PC-3 (cell line): ENCODE measurements at regions not wholly inside any gene's neighbourhood (a gene's known extent, or its start where the extent isn't known, plus 50 kb on each side); places are given as distances from the start of the nearest gene placed in this dataset.
A peak's percentile ranks its signal among the peaks of the same experiment; 100 is the strongest.

ENCODE experiments used
- ATAC-seq: fragments of 200-7000 bp; cut with Tn5 transposase; 2 replicates; pipeline ENCODE4 v1.9.1; 2020; ENCODE audit warnings: mild to moderate bottlenecking, moderate library complexity
- BruUV-seq: library from RNA; stranded (reverse); fragments of 400-500 nt; replicated peaks from 2 replicates; lab custom pipeline; 2021; lab: Mats Ljungman, UMichigan
- CTCF ChIA-PET: fragments of 300-600 bp; sonication (Branson Sonifier 250); formaldehyde crosslinking; loops from one replicate; lab custom pipeline; 2022; ENCODE audit warnings: antibody characterized with exemption; lab: Charles Lee
- POLR2A ChIA-PET: fragments of 300-600 bp; sonication (Branson Sonifier 250); formaldehyde crosslinking; loops from one replicate; lab custom pipeline; 2022; ENCODE audit warnings: antibody characterized with exemption; ENCODE audit not compliant: unreplicated experiment; lab: Charles Lee
- DNase-seq: peaks from one replicate; pipeline ENCODE4 v3.0.0-alpha.2; 2015
- H2AFZ ChIP-seq: fragments of 300-600 bp; sonication (generic); 2 replicates; pipeline ENCODE4 v1.6.0; 2016; ENCODE audit warnings: antibody characterized with exemption, low read length
- H3F3A ChIP-seq: fragments of 300-600 bp; sonication (generic); one replicate; pipeline ENCODE4 v1.6.0; 2017; ENCODE audit warnings: antibody characterized with exemption, low read length, control low read depth, mild to moderate bottlenecking; ENCODE audit not compliant: unreplicated experiment
- H3K27ac ChIP-seq: fragments of 300-600 bp; sonication (generic); 2 replicates; pipeline ENCODE4 v1.5.1; 2016; ENCODE audit warnings: mild to moderate bottlenecking, low read length
- H3K27me3 ChIP-seq: fragments of 300-600 bp; sonication (generic); 2 replicates; pipeline ENCODE4 v1.6.1; 2016; ENCODE audit warnings: low read length, mixed read lengths
- H3K36me3 ChIP-seq: fragments of 300-600 bp; sonication (generic); 2 replicates; pipeline ENCODE4 v1.6.1; 2016; ENCODE audit warnings: low read depth, mixed run types, low read length, mixed read lengths
- H3K4me1 ChIP-seq: fragments of 300-600 bp; sonication (generic); 2 replicates; pipeline ENCODE4 v1.5.1; 2016; ENCODE audit warnings: low read length; ENCODE audit not compliant: insufficient read depth
- H3K4me2 ChIP-seq: fragments of 300-600 bp; sonication (generic); 2 replicates; pipeline ENCODE4 v1.6.0; 2016; ENCODE audit warnings: low read length
- H3K4me3 ChIP-seq: fragments of 300-600 bp; sonication (generic); 2 replicates; pipeline ENCODE4 v1.5.1; 2016; ENCODE audit warnings: mild to moderate bottlenecking, low read length, mixed read lengths
- H3K79me2 ChIP-seq: fragments of 300-600 bp; sonication (generic); 2 replicates; pipeline ENCODE4 v1.6.1; 2017; ENCODE audit warnings: low read length, mixed read lengths
- H3K9ac ChIP-seq: fragments of 300-600 bp; sonication (generic); 2 replicates; pipeline ENCODE4 v1.6.0; 2016; ENCODE audit warnings: mild to moderate bottlenecking, low read length
- H3K9me2 ChIP-seq: fragments of 300-600 bp; sonication (generic); replicated peaks from 2 replicates; pipeline ENCODE4 v1.6.1; 2016; ENCODE audit warnings: mixed run types, low read length, mixed read lengths
- H3K9me3 ChIP-seq: fragments of 300-600 bp; sonication (generic); 2 replicates; pipeline ENCODE4 v1.6.1; 2016; ENCODE audit warnings: low read length, mixed read lengths
- H4K20me1 ChIP-seq: fragments of 300-600 bp; sonication (generic); 2 replicates; pipeline ENCODE4 v1.6.1; 2016; ENCODE audit warnings: low read length, mixed read lengths
- CTCF ChIP-seq: fragments of 300-600 bp; sonication (generic); conservative IDR thresholded peaks from 2 replicates; pipeline ENCODE4 v1.5.1; 2017; ENCODE audit warnings: antibody characterized with exemption, low read depth, mild to moderate bottlenecking, low read length
- EZH2 ChIP-seq: fragments of 300-600 bp; sonication (generic); IDR thresholded peaks from one replicate; pipeline ENCODE4 v1.6.1; 2017; ENCODE audit warnings: antibody characterized with exemption, mild to moderate bottlenecking, low read length; ENCODE audit not compliant: unreplicated experiment
- EZH2phosphoT487 ChIP-seq: fragments of 300-600 bp; sonication (generic); IDR thresholded peaks from 2 replicates; pipeline ENCODE4 v1.6.1; 2018; ENCODE audit warnings: mild to moderate bottlenecking, antibody characterized with exemption, low read length, borderline replicate concordance
- intact Hi-C: fragments of 100-400 bp; cut with micrococcal nuclease; formaldehyde crosslinking; loops from 2 replicates; pipeline ENCODE4 v1.9.0; 2023

DNA sequence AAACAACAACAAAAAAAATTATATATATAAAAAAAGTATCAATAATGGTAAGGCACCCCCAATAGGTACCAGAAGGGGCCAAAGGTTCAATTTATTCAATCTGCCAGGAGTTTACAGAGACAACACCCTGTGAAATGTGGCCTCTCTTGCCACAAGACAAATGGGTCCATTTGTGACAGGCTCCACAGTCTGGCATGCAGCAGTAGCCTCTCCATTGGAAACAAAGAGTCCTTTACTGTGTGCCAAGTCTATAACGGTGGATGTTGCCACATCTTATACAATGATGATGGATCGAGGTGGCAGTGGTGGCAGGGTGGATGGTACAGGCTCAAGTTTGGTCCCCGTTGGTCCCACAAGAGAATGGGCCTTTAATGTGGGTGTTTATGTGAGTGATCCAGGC lies 70.1 kb upstream of the SH3RF1 start:
- Histone ChIP-seq H3K4me1 (peaks cover 29% of the 10 kb centered on the region), H3K36me3 (no peaks in the 10 kb centered on the region), H3F3A (no peaks in the 10 kb centered on the region), H3K9ac (no peak overlapping the region), H3K27ac (no peak overlapping the region), H3K9me3 (no peaks in the 10 kb centered on the region), H3K27me3 (no peaks in the 10 kb centered on the region), H4K20me1 (no peaks in the 10 kb centered on the region), H3K9me2 (no peaks in the 10 kb centered on the region), H2AFZ (no peak overlapping the region), H3K4me2 (no peak overlapping the region), H3K4me3 (no peak overlapping the region), H3K79me2 (no peaks in the 10 kb centered on the region)
- ATAC-seq = no peak
- no TSS peak for BruUV-seq
- no peak for TF ChIP-seq EZH2
- TF ChIP-seq EZH2phosphoT487 = no peak
- TF ChIP-seq CTCF = no peak
- no peak for DNase-seq
- POLR2A ChIA-PET = no interaction called here
- CTCF ChIA-PET = no interaction called here
- intact Hi-C loops = loop anchor here (10.0 kb wide), 1 partner anchor 66 kb away; the partner anchor contains the start of gene SH3RF1

GRCh38 chr4:169338241-169338640 lies 67.5 kb upstream of the SH3RF1 start:
- no peaks in the 10 kb centered on the region for H3K36me3 ChIP-seq
- intact Hi-C loops = no loop called here
- no peak overlapping the region for H2AFZ ChIP-seq
- H3K27me3 ChIP-seq = no peaks in the 10 kb centered on the region
- H3K4me1 ChIP-seq = peaks cover 20% of the 10 kb centered on the region
- no peaks in the 10 kb centered on the region for H4K20me1 ChIP-seq
- H3K27ac ChIP-seq = no peak overlapping the region
- no TSS peak for BruUV-seq
- H3K9ac ChIP-seq = no peak overlapping the region
- DNase-seq (no peak), ATAC-seq (no peak)
- H3K4me3 ChIP-seq = no peak overlapping the region
- no peaks in the 10 kb centered on the region for H3K9me2 ChIP-seq
- ChIA-PET POLR2A (no interaction called here), CTCF (no interaction called here)
- H3F3A ChIP-seq = no peaks in the 10 kb centered on the region
- H3K4me2 ChIP-seq = no peak overlapping the region
- H3K9me3 ChIP-seq = no peaks in the 10 kb centered on the region
- no peaks in the 10 kb centered on the region for H3K79me2 ChIP-seq
- TF ChIP-seq EZH2 = no peak
- TF ChIP-seq CTCF = no peak
- TF ChIP-seq EZH2phosphoT487 = no peak

DNA sequence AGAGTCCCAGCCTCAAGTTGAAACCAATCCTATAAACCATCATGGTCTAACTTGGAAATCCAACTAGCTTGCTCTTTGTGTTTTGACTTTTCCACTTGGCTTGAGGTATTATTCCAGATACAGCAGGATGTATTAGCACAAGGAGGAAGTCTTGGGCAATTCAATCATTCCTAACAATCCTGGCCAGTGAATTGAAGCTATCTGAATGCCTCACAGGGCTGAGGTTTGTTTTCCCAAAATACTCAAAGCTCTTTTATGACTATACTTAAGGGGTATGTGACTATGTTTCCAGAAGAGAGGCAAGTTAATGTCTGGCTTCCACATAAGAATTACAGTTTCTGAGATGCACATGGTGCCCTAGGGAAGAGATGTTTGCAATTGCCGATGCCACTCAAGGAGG lies 66.8 kb upstream of the SH3RF1 start:
- no peaks in the 10 kb centered on the region for H3F3A ChIP-seq
- BruUV-seq = no TSS peak
- H3K9me3 ChIP-seq = no peaks in the 10 kb centered on the region
- H4K20me1 ChIP-seq = no peaks in the 10 kb centered on the region
- ChIA-PET POLR2A (no interaction called here), CTCF (no interaction called here)
- no peaks in the 10 kb centered on the region for H3K79me2 ChIP-seq
- H3K27me3 ChIP-seq = no peaks in the 10 kb centered on the region
- H3K4me1 ChIP-seq = peaks cover 14% of the 10 kb centered on the region
- ATAC-seq (no peak), DNase-seq (peak; percentile 32)
- no peak overlapping the region for H3K4me3 ChIP-seq
- H2AFZ ChIP-seq = no peak overlapping the region
- TF ChIP-seq CTCF (no peak), EZH2 (no peak), EZH2phosphoT487 (no peak)
- H3K36me3 ChIP-seq = no peaks in the 10 kb centered on the region
- intact Hi-C loops = no loop called here
- H3K4me2 ChIP-seq = no peak overlapping the region
- no peaks in the 10 kb centered on the region for H3K9me2 ChIP-seq
- no peak overlapping the region for H3K27ac ChIP-seq
- no peak overlapping the region for H3K9ac ChIP-seq
